Fibroblast of lung (primary cell): ENCODE measurements at regions not wholly inside any gene's neighbourhood (a gene's known extent, or its start where the extent isn't known, plus 50 kb on each side); places are given as distances from the start of the nearest gene placed in this dataset.

Experiments used
- DNase-seq, 2 donors: peaks; one replicate each; pipeline versions ENCODE4 v3.0.0 to v3.0.0-alpha.2; 2010; ENCODE audit warnings: low read depth in 2 of 2
- H2AFZ ChIP-seq: 2 replicates; pipeline ENCODE4 v1.5.1; 2012; ENCODE audit warnings: low read length, control low read depth, inconsistent platforms
- H3K27ac ChIP-seq: 2 replicates; pipeline ENCODE4 v1.5.1; 2011; ENCODE audit warnings: low read length, control low read depth; ENCODE audit not compliant: insufficient read depth
- H3K27me3 ChIP-seq: 2 replicates; pipeline ENCODE4 v1.5.1; 2011; ENCODE audit warnings: mild to moderate bottlenecking, low read length; ENCODE audit not compliant: control insufficient read depth, insufficient read depth
- H3K36me3 ChIP-seq: 2 replicates; pipeline ENCODE4 v1.5.1; 2011; ENCODE audit warnings: low read length; ENCODE audit not compliant: control insufficient read depth, insufficient read depth
- H3K4me1 ChIP-seq: 2 replicates; pipeline ENCODE4 v1.5.1; 2011; ENCODE audit warnings: low read length; ENCODE audit not compliant: control insufficient read depth, insufficient read depth; ENCODE audit errors: extremely low read depth
- H3K4me2 ChIP-seq: 2 replicates; pipeline ENCODE4 v1.5.1; 2011; ENCODE audit warnings: low read length, control low read depth; ENCODE audit not compliant: insufficient read depth; ENCODE audit errors: extremely low read depth
- H3K4me3 ChIP-seq, 4 experiments: fragments of 200-600 bp in 1 of 4; sonication (generic) in 1 of 4; replicated peaks in 1 of 4; 2 replicates each; pipeline ENCODE4 v1.5.1; 2011 to 2016; ENCODE audit warnings: low read length in 4 of 4, low read depth in 3 of 4, mild to moderate bottlenecking in 3 of 4, control low read depth in 2 of 4, inconsistent platforms in 1 of 4, mixed read lengths in 1 of 4; ENCODE audit not compliant: insufficient read depth in 1 of 4; ENCODE audit errors: control extremely low read depth in 1 of 4
- H3K79me2 ChIP-seq: 2 replicates; pipeline ENCODE4 v1.5.1; 2012; ENCODE audit warnings: mild to moderate bottlenecking, low read length, inconsistent platforms; ENCODE audit not compliant: control insufficient read depth, insufficient read depth
- H3K9ac ChIP-seq: 2 replicates; pipeline ENCODE4 v1.5.1; 2011; ENCODE audit warnings: mild to moderate bottlenecking, low read length, control low read depth; ENCODE audit not compliant: insufficient read depth
- H3K9me3 ChIP-seq: 2 replicates; pipeline ENCODE4 v1.5.1; 2012; ENCODE audit warnings: low read depth, low read length; ENCODE audit not compliant: control insufficient read depth, insufficient read depth
- H4K20me1 ChIP-seq: 2 replicates; pipeline ENCODE4 v1.5.1; 2011; ENCODE audit warnings: low read length; ENCODE audit not compliant: control insufficient read depth, insufficient read depth; ENCODE audit errors: extremely low read depth
- EZH2 ChIP-seq: IDR thresholded peaks from 2 replicates; pipeline ENCODE4 v1.5.1; 2012; ENCODE audit warnings: low read length, control low read depth, mild to moderate bottlenecking; ENCODE audit errors: missing control alignments
- TF ChIP-seq, protein P1 (sequence below), 2 donors: IDR thresholded peaks in 1 of 2; conservative IDR thresholded peaks in 1 of 2; 1 replicate in 1 of 2; 2 replicates in 1 of 2; pipeline ENCODE4 v1.5.1; 2011 to 2012; ENCODE audit warnings: low read length in 2 of 2, control low read depth in 1 of 2, inconsistent platforms in 1 of 2, low read depth in 1 of 2, mild to moderate bottlenecking in 1 of 2

DNA sequence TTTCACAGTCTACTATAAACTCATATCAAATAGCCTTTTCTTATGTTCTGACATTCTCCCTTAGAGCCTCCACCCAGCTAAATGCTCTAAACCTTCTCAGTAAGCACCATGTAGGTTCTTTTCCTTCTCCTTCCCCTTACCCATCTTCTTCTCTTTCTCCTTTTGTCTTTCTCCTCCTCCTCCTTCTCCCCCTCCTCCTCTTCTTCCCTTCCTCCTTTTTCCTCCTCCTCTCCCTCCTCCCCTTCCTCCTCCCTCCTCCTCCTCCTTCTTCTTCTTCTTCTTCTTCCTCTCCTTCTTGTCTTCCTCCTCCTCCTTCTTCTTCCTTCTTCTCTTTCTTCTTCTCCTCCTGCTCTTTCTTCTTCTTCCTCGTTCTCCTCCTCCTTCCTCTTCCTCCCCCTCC, 85.2 kb upstream of the KCNAB1 start:
- Histone ChIP-seq H3K4me1 (no peaks in the 10 kb centered on the region), H3K79me2 (no peaks in the 10 kb centered on the region), H3K4me2 (no peak overlapping the region), H3K9ac (no peak overlapping the region), H3K9me3 (no peaks in the 10 kb centered on the region), H3K27me3 (no peaks in the 10 kb centered on the region), H3K36me3 (no peaks in the 10 kb centered on the region), H3K27ac (no peak overlapping the region), H3K4me3 (no peak overlapping the region), H2AFZ (no peak overlapping the region), H4K20me1 (no peaks in the 10 kb centered on the region)
- DNase-seq = no peak
- TF ChIP-seq, protein P1, sequence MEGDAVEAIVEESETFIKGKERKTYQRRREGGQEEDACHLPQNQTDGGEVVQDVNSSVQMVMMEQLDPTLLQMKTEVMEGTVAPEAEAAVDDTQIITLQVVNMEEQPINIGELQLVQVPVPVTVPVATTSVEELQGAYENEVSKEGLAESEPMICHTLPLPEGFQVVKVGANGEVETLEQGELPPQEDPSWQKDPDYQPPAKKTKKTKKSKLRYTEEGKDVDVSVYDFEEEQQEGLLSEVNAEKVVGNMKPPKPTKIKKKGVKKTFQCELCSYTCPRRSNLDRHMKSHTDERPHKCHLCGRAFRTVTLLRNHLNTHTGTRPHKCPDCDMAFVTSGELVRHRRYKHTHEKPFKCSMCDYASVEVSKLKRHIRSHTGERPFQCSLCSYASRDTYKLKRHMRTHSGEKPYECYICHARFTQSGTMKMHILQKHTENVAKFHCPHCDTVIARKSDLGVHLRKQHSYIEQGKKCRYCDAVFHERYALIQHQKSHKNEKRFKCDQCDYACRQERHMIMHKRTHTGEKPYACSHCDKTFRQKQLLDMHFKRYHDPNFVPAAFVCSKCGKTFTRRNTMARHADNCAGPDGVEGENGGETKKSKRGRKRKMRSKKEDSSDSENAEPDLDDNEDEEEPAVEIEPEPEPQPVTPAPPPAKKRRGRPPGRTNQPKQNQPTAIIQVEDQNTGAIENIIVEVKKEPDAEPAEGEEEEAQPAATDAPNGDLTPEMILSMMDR (conservative IDR thresholded peaks at IDR 0.05 in 1 of 2, IDR thresholded peaks at IDR 0.05 in 1 of 2; ENCODE audit: low read depth in 1 of 2, low read length in 2 of 2) = no peak
- TF ChIP-seq EZH2 = no peak

DNA sequence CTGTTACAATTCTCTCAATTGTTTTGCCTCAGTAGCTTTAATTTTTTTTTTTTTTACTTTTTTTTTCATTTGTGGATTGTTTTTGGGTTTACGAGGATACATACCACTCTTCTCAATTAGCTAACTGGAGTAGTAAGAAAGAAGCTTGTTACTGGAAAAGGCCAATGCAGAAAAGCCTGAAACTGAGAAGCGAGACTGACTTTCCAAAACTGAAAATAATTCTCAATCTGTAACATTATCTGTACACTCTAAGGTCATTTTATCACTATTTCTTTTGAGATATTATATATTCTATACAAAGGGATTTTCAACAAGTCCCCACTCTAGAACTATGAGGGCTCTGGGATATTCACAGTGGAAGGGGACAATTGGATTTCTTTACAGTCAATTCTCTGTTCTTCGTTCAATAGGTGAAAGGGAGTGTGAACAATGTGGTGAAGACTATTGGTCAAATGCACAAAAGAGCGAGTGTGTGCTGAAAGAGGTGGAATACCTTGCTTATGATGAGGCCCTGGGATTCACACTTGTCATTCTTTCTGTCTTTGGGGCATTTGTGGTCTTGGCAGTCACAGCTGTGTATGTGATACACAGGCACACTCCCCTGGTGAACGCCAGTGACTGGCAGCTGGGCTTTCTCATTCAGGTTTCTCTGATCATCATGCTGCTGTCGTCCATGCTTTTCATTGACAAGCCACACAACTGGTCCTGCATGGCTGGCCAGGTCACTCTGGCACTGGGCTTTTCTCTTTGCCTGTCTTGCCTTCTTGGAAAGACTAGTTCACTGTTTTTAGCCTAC, 83.9 kb upstream of the KCNAB1 start:
- TF ChIP-seq, protein P1 (conservative IDR thresholded peaks at IDR 0.05 in 1 of 2, IDR thresholded peaks at IDR 0.05 in 1 of 2; ENCODE audit: low read depth in 1 of 2, low read length in 2 of 2) = no peak
- no peak for TF ChIP-seq EZH2
- H3K4me2 ChIP-seq = no peak overlapping the region
- DNase-seq = no peak

GRCh38 chr3:156037356-156037755, 83.0 kb upstream of the KCNAB1 start:
- no peak overlapping the region for H3K4me3 ChIP-seq
- TF ChIP-seq, protein P1 (conservative IDR thresholded peaks at IDR 0.05 in 1 of 2, IDR thresholded peaks at IDR 0.05 in 1 of 2; ENCODE audit: low read depth in 1 of 2, low read length in 2 of 2) = no peak
- no peak for TF ChIP-seq EZH2
- H3K4me2 ChIP-seq = no peak overlapping the region
- no peaks in the 10 kb centered on the region for H3K4me1 ChIP-seq
- H4K20me1 ChIP-seq = no peaks in the 10 kb centered on the region
- DNase-seq = no peak
- H3K9me3 ChIP-seq = no peaks in the 10 kb centered on the region
- no peak overlapping the region for H3K9ac ChIP-seq
- H2AFZ ChIP-seq = no peak overlapping the region
- H3K27ac ChIP-seq = no peak overlapping the region
- no peaks in the 10 kb centered on the region for H3K79me2 ChIP-seq
- no peaks in the 10 kb centered on the region for H3K36me3 ChIP-seq
- no peaks in the 10 kb centered on the region for H3K27me3 ChIP-seq

More for the DNA sequence above, 83.9 kb upstream of the KCNAB1 start:
- no peak overlapping the region for H3K4me3 ChIP-seq
- no peak overlapping the region for H2AFZ ChIP-seq
- H3K4me1 ChIP-seq = no peaks in the 10 kb centered on the region
- no peaks in the 10 kb centered on the region for H3K79me2 ChIP-seq
- H3K9ac ChIP-seq = no peak overlapping the region
- no peaks in the 10 kb centered on the region for H4K20me1 ChIP-seq
- H3K9me3 ChIP-seq = no peaks in the 10 kb centered on the region
- no peaks in the 10 kb centered on the region for H3K36me3 ChIP-seq
- no peaks in the 10 kb centered on the region for H3K27me3 ChIP-seq
- H3K27ac ChIP-seq = no peak overlapping the region
